ENCODE measurements at regions not wholly inside any gene's neighbourhood (a gene's known extent, or its start where the extent isn't known, plus 50 kb on each side); places are given as distances from the start of the nearest gene placed in this dataset.

GRCh38 chr4:28709891-28710290 is 1849.2 kb downstream of the STIM2 start:
- TF ChIP-seq EZH2phosphoT487 (IDR thresholded peaks at IDR 0.05; ENCODE audit: insufficient read depth, low read depth) (no peak), EZH2 (IDR thresholded peaks at IDR 0.05; ENCODE audit: insufficient read depth, poor library complexity, severe bottlenecking) (no peak)
